ENCODE measurements at regions not wholly inside any gene's neighbourhood (a gene's known extent, or its start where the extent isn't known, plus 50 kb on each side); places are given as distances from the start of the nearest gene placed in this dataset.
A peak's percentile ranks its signal among the peaks of the same experiment; 100 is the strongest.
"Not testable (repeated sequence)": the region's sequence is repeated elsewhere in the genome, so short reads cannot be mapped to it uniquely, and the experiment has no call there.

DNA sequence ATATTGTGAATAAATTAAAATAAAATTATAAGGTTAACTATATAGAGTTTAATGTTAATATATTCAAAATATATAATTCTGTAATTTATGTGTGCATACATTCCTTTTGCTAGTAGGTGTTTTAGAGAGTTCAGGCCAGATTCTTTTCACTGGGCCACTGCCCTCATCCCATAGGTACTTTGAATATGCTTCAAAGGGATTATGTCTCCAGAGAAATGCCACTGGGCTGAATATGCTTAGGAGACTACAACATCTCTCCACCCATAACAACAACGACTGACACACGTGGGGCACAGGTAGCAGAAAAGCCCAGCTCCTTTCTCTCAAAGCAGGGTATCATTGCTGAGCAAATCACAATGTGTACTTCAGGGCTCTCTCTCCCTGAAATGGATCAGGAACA, 290.9 kb upstream of the TACR3 start:
- 66 to 68% methylated on average over 2 of the region's 2 CpGs for WGBS, 2 donors
- DNase-seq: no peak
- Histone ChIP-seq H3K36me3 (ENCODE audit: control insufficient read depth in 4 of 4, insufficient read depth in 4 of 4, low read length in 4 of 4) (no peaks in the 10 kb centered on the region), H3K9me3 (ENCODE audit: control insufficient read depth in 4 of 4, insufficient read depth in 3 of 4, low read length in 3 of 4) (no peaks in the 10 kb centered on the region), H3K4me3 (no peak overlapping the region), H3K9ac (ENCODE audit: insufficient read depth in 1 of 2, low read length in 2 of 2) (no peak overlapping the region), H3K27ac (ENCODE audit: low read depth in 1 of 2, low read length in 1 of 2) (no peak overlapping the region), H3K4me1 (ENCODE audit: control insufficient read depth in 5 of 5, insufficient read depth in 5 of 5, low read length in 5 of 5) (no peaks in the 10 kb centered on the region), H3K27me3 (ENCODE audit: control insufficient read depth in 3 of 3, insufficient read depth in 3 of 3, low read length in 2 of 3) (no peaks in the 10 kb centered on the region)
- TF ChIP-seq CTCF (IDR thresholded peaks at IDR 0.05; ENCODE audit: control extremely low read depth, extremely low read depth): no peak
- no peak for ATAC-seq (ENCODE audit: insufficient read depth, low FRiP score)

DNA sequence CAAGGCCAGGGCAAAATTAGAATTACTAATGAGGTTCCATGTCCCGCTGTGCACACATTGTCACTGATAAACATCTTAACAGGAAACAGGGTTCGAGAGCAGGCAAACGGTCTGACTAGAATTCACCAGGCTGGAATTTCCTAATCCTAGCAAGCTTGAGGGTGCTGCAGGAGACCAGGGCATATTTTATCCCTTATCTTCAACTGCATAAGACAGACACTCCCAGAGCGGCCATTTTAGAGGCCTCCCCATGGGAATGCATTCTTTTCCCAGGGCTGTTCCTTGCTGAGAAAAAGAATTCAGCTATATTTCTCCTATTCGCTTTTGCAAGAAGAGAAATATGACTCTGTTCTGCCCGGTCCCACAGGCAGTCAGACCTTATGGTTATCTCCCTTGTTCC, 282.5 kb upstream of the TACR3 start:
- H3K4me1 ChIP-seq (ENCODE audit: control insufficient read depth in 5 of 5, insufficient read depth in 5 of 5, low read length in 5 of 5); H3K27me3 ChIP-seq (ENCODE audit: control insufficient read depth in 3 of 3, insufficient read depth in 3 of 3, low read length in 2 of 3); ATAC-seq (ENCODE audit: insufficient read depth, low FRiP score); H3K9ac ChIP-seq (ENCODE audit: insufficient read depth in 1 of 2, low read length in 2 of 2); H3K36me3 ChIP-seq (ENCODE audit: control insufficient read depth in 4 of 4, insufficient read depth in 4 of 4, low read length in 4 of 4); DNase-seq; H3K4me3 ChIP-seq; H3K9me3 ChIP-seq (ENCODE audit: control insufficient read depth in 4 of 4, insufficient read depth in 3 of 4, low read length in 3 of 4); H3K27ac ChIP-seq (ENCODE audit: low read depth in 1 of 2, low read length in 1 of 2): not testable (repeated sequence)
- WGBS, 2 donors: 79 to 86% methylated on average over 6 of the region's 6 CpGs

DNA sequence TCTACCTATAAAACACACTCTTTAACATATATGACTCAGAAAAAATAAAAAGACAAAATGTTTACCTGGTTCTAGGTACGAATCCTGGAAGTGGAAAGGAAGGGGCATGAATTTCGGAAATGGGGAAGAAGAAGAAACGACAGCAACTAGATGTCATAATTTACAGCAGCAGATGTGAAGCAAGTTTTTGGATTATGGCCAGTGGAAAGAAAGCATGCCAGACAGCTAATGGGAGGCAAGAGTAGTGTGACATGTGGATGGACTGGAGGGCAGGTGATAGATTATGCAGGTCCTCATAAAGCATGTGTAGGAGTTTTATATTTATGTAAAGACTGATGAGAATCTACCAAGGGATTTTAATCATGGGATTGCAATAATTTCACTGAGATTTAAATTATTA, 279.0 kb upstream of the TACR3 start:
- H3K9ac ChIP-seq (ENCODE audit: insufficient read depth in 1 of 2, low read length in 2 of 2): no peak overlapping the region
- 69 to 70% methylated on average over 3 of the region's 3 CpGs for WGBS, 2 donors
- H3K4me1 ChIP-seq (ENCODE audit: control insufficient read depth in 5 of 5, insufficient read depth in 5 of 5, low read length in 5 of 5): peaks cover 0 to 6% (median 0%) of the 10 kb centered on the region in 5 donors
- TF ChIP-seq CTCF (IDR thresholded peaks at IDR 0.05; ENCODE audit: control extremely low read depth, extremely low read depth): no peak
- H3K4me3 ChIP-seq: no peak overlapping the region
- peaks cover 0 to 3% (median 0%) of the 10 kb centered on the region in 4 donors for H3K9me3 ChIP-seq (ENCODE audit: control insufficient read depth in 4 of 4, insufficient read depth in 3 of 4, low read length in 3 of 4)
- DNase-seq (no peak), ATAC-seq (ENCODE audit: insufficient read depth, low FRiP score) (no peak)
- no peaks in the 10 kb centered on the region for H3K36me3 ChIP-seq (ENCODE audit: control insufficient read depth in 4 of 4, insufficient read depth in 4 of 4, low read length in 4 of 4)
- no peak overlapping the region for H3K27ac ChIP-seq (ENCODE audit: low read depth in 1 of 2, low read length in 1 of 2)
- H3K27me3 ChIP-seq (ENCODE audit: control insufficient read depth in 3 of 3, insufficient read depth in 3 of 3, low read length in 2 of 3): no peaks in the 10 kb centered on the region

GRCh38 chr4:103996637-103997036, 276.9 kb upstream of the TACR3 start:
- no peak for TF ChIP-seq CTCF (IDR thresholded peaks at IDR 0.05; ENCODE audit: control extremely low read depth, extremely low read depth)
- Histone ChIP-seq H3K27ac (ENCODE audit: low read depth in 1 of 2, low read length in 1 of 2) (no peak overlapping the region), H3K4me1 (ENCODE audit: control insufficient read depth in 5 of 5, insufficient read depth in 5 of 5, low read length in 5 of 5) (peaks cover 0 to 6% (median 0%) of the 10 kb centered on the region in 5 donors), H3K4me3 (no peak overlapping the region), H3K27me3 (ENCODE audit: control insufficient read depth in 3 of 3, insufficient read depth in 3 of 3, low read length in 2 of 3) (no peaks in the 10 kb centered on the region), H3K36me3 (ENCODE audit: control insufficient read depth in 4 of 4, insufficient read depth in 4 of 4, low read length in 4 of 4) (no peaks in the 10 kb centered on the region), H3K9ac (ENCODE audit: insufficient read depth in 1 of 2, low read length in 2 of 2) (no peak overlapping the region), H3K9me3 (ENCODE audit: control insufficient read depth in 4 of 4, insufficient read depth in 3 of 4, low read length in 3 of 4) (peaks cover 0 to 5% (median 1%) of the 10 kb centered on the region in 4 donors)
- DNase-seq (peak in 2 of 3 donors; percentile 6 to 20), ATAC-seq (ENCODE audit: insufficient read depth, low FRiP score) (no peak)
- 32 to 39% methylated on average over 2 of the region's 2 CpGs for WGBS, 2 donors
